GM06990 (cell line): ENCODE measurements at regions not wholly inside any gene's neighbourhood (a gene's known extent, or its start where the extent isn't known, plus 50 kb on each side); places are given as distances from the start of the nearest gene placed in this dataset.

Source experiments
- DNase-seq: peaks from one replicate; pipeline ENCODE4 v3.0.0-alpha.2; 2011; ENCODE audit not compliant: insufficient read length; ENCODE audit errors: extremely low read depth
- H3K27me3 ChIP-seq: replicated peaks from 2 replicates; pipeline ENCODE4 v1.6.0; 2011; ENCODE audit warnings: low read length; ENCODE audit not compliant: control insufficient read depth, insufficient read depth
- H3K36me3 ChIP-seq: 2 replicates; pipeline ENCODE4 v1.5.1; 2011; ENCODE audit warnings: low read length; ENCODE audit not compliant: control insufficient read depth, insufficient read depth
- H3K4me3 ChIP-seq: replicated peaks from 2 replicates; pipeline ENCODE4 v1.5.1; 2011; ENCODE audit warnings: low read depth, mild to moderate bottlenecking, control low read depth, low read length
- CTCF ChIP-seq: IDR thresholded peaks from 2 replicates; pipeline ENCODE4 v1.5.1; 2011; ENCODE audit warnings: low read length, control low read depth, mild to moderate bottlenecking, inconsistent platforms; ENCODE audit not compliant: insufficient read depth, poor library complexity, severe bottlenecking

GRCh38 chr4:22220965-22221364 lies 272.4 kb upstream of the KCNIP4 start:
- no peak for DNase-seq
- TF ChIP-seq CTCF: no peak
- no peaks in the 10 kb centered on the region for H3K27me3 ChIP-seq
- H3K36me3 ChIP-seq: no peaks in the 10 kb centered on the region
- H3K4me3 ChIP-seq: no peak overlapping the region

- H3K36me3 ChIP-seq: no peaks in the 10 kb centered on the region
- H3K27me3 ChIP-seq: no peaks in the 10 kb centered on the region
- DNase-seq: no peak
- H3K4me3 ChIP-seq: no peak overlapping the region
- no peak for TF ChIP-seq CTCF
Observed at GRCh38 chr4:22217480-22217879, 268.9 kb upstream of the KCNIP4 start.

- Histone ChIP-seq H3K4me3 (no peak overlapping the region), H3K27me3 (no peaks in the 10 kb centered on the region), H3K36me3 (no peaks in the 10 kb centered on the region)
- no peak for TF ChIP-seq CTCF
- DNase-seq: no peak
Observed at GRCh38 chr4:22216278-22216677, 267.7 kb upstream of the KCNIP4 start.

- H3K36me3 ChIP-seq: no peaks in the 10 kb centered on the region
- no peaks in the 10 kb centered on the region for H3K27me3 ChIP-seq
- no peak for TF ChIP-seq CTCF
- DNase-seq: no peak
- no peak overlapping the region for H3K4me3 ChIP-seq
Observed at GRCh38 chr4:22215084-22215483, 266.5 kb upstream of the KCNIP4 start.

GRCh38 chr4:22203711-22204011 lies 255.1 kb upstream of the KCNIP4 start:
- no peak for DNase-seq
- Histone ChIP-seq H3K36me3 (no peaks in the 10 kb centered on the region), H3K4me3 (no peak overlapping the region), H3K27me3 (no peaks in the 10 kb centered on the region)
- TF ChIP-seq CTCF: no peak

GRCh38 chr4:22202975-22203710 lies 254.6 kb upstream of the KCNIP4 start:
- Histone ChIP-seq H3K36me3 (no peaks in the 10 kb centered on the region), H3K27me3 (no peaks in the 10 kb centered on the region), H3K4me3 (no peak overlapping the region)
- no peak for TF ChIP-seq CTCF
- DNase-seq: no peak
